ENCODE measurements at regions not wholly inside any gene's neighbourhood (a gene's known extent, or its start where the extent isn't known, plus 50 kb on each side); places are given as distances from the start of the nearest gene placed in this dataset.

- no peaks in the 10 kb centered on the region for H3K4me1 ChIP-seq (ENCODE audit: insufficient read depth)
- no peaks in the 10 kb centered on the region for H4K20me1 ChIP-seq (ENCODE audit: insufficient read depth, poor library complexity, severe bottlenecking)
- DNase-seq (ENCODE audit: low spot score), result no peak
- no peak overlapping the region for H3K4me2 ChIP-seq
- H3K9me2 ChIP-seq (replicated peaks; ENCODE audit: insufficient read depth), result no peaks in the 10 kb centered on the region
- H3K36me3 ChIP-seq (replicated peaks; ENCODE audit: insufficient read depth, low read depth), result no peaks in the 10 kb centered on the region
- WGBS (ENCODE audit: low lambda C conversion rate, missing lambda C conversion rate), result 96% methylated on average over 9 of the region's 9 CpGs
- no peak overlapping the region for H2AFZ ChIP-seq
- H3K79me2 ChIP-seq, result no peaks in the 10 kb centered on the region
- H3K27ac ChIP-seq, result no peak overlapping the region
- H3K4me3 ChIP-seq, result no peak overlapping the region
- H3K27me3 ChIP-seq, result no peaks in the 10 kb centered on the region
- H3K9me3 ChIP-seq (ENCODE audit: low read depth), result no peaks in the 10 kb centered on the region
- TF ChIP-seq, protein P1, sequence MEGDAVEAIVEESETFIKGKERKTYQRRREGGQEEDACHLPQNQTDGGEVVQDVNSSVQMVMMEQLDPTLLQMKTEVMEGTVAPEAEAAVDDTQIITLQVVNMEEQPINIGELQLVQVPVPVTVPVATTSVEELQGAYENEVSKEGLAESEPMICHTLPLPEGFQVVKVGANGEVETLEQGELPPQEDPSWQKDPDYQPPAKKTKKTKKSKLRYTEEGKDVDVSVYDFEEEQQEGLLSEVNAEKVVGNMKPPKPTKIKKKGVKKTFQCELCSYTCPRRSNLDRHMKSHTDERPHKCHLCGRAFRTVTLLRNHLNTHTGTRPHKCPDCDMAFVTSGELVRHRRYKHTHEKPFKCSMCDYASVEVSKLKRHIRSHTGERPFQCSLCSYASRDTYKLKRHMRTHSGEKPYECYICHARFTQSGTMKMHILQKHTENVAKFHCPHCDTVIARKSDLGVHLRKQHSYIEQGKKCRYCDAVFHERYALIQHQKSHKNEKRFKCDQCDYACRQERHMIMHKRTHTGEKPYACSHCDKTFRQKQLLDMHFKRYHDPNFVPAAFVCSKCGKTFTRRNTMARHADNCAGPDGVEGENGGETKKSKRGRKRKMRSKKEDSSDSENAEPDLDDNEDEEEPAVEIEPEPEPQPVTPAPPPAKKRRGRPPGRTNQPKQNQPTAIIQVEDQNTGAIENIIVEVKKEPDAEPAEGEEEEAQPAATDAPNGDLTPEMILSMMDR (IDR thresholded peaks at IDR 0.05; ENCODE audit: poor library complexity), result no peak
- no peak for TF ChIP-seq EZH2 (IDR thresholded peaks at IDR 0.05; ENCODE audit: borderline replicate concordance)
- TF ChIP-seq EZH2phosphoT487 (IDR thresholded peaks at IDR 0.05; ENCODE audit: low read depth, severe bottlenecking, unreplicated experiment), result no peak
Measured at GRCh38 chr6:170108456-170108855, 182.4 kb downstream of the DLL1 start.

- no peak for TF ChIP-seq EZH2phosphoT487 (IDR thresholded peaks at IDR 0.05; ENCODE audit: low read depth, severe bottlenecking, unreplicated experiment)
- no peak for TF ChIP-seq EZH2 (IDR thresholded peaks at IDR 0.05; ENCODE audit: borderline replicate concordance)
- TF ChIP-seq, protein P1 (IDR thresholded peaks at IDR 0.05; ENCODE audit: poor library complexity), result no peak
- Histone ChIP-seq H2AFZ (no peak overlapping the region), H3K9me2 (replicated peaks; ENCODE audit: insufficient read depth) (no peaks in the 10 kb centered on the region), H3K9me3 (ENCODE audit: low read depth) (no peaks in the 10 kb centered on the region), H3K4me3 (no peak overlapping the region), H3K4me1 (ENCODE audit: insufficient read depth) (no peaks in the 10 kb centered on the region), H3K4me2 (no peak overlapping the region), H3K36me3 (replicated peaks; ENCODE audit: insufficient read depth, low read depth) (no peaks in the 10 kb centered on the region), H4K20me1 (ENCODE audit: insufficient read depth, poor library complexity, severe bottlenecking) (no peaks in the 10 kb centered on the region), H3K79me2 (no peaks in the 10 kb centered on the region), H3K27ac (no peak overlapping the region), H3K27me3 (no peaks in the 10 kb centered on the region)
- WGBS (ENCODE audit: low lambda C conversion rate, missing lambda C conversion rate), result 94% methylated on average over 13 of the region's 13 CpGs
- DNase-seq (ENCODE audit: low spot score), result no peak
Measured at GRCh38 chr6:170107606-170108222, 183.2 kb downstream of the DLL1 start.

DNA sequence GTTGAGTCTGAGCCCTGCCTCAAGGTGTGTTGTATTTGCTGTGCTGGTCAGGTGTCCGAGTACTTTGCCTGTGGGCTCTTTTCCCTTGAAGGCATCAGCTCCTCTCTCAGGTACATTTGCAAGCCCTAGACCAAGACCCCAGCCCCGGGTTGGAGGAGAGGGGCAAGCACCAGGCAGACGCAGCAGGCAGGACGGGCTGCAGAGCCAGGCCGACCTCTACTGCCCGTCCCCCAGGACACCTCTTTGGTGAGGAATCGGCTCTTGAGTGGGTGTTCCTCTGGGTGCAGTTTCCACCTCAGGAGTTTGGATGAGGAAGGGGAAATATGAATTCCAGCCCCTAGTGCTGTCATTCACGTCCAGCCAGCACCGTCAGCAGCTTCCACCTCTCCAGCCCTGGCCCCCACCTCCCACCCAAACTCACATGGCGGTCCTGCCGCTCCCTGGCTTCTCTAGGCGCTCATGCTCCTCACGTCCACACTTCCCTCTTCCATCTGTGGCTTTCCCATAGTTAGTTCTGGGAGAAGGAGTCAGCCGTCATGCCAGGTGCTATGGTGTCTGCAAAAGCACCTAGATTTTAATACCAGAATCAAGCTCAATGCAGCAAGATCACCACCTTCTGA is 183.9 kb downstream of the DLL1 start:
- no peaks in the 10 kb centered on the region for H3K4me1 ChIP-seq (ENCODE audit: insufficient read depth)
- no peak overlapping the region for H3K4me3 ChIP-seq
- H4K20me1 ChIP-seq (ENCODE audit: insufficient read depth, poor library complexity, severe bottlenecking), result no peaks in the 10 kb centered on the region
- no peak overlapping the region for H2AFZ ChIP-seq
- H3K27me3 ChIP-seq, result no peaks in the 10 kb centered on the region
- no peak for DNase-seq (ENCODE audit: low spot score)
- H3K4me2 ChIP-seq, result no peak overlapping the region
- no peaks in the 10 kb centered on the region for H3K9me2 ChIP-seq (replicated peaks; ENCODE audit: insufficient read depth)
- H3K27ac ChIP-seq, result no peak overlapping the region
- TF ChIP-seq EZH2 (IDR thresholded peaks at IDR 0.05; ENCODE audit: borderline replicate concordance), result no peak
- TF ChIP-seq, protein P1 (IDR thresholded peaks at IDR 0.05; ENCODE audit: poor library complexity), result no peak
- TF ChIP-seq EZH2phosphoT487 (IDR thresholded peaks at IDR 0.05; ENCODE audit: low read depth, severe bottlenecking, unreplicated experiment), result no peak
- H3K79me2 ChIP-seq, result no peaks in the 10 kb centered on the region
- H3K36me3 ChIP-seq (replicated peaks; ENCODE audit: insufficient read depth, low read depth), result no peaks in the 10 kb centered on the region
- 89% methylated on average over 14 of the region's 14 CpGs for WGBS (ENCODE audit: low lambda C conversion rate, missing lambda C conversion rate)
- H3K9me3 ChIP-seq (ENCODE audit: low read depth), result no peaks in the 10 kb centered on the region
